Activated CD4-positive, alpha-beta T cell treated with anti-CD3 and anti-CD28 coated beads for 36 hours (primary cell): ENCODE measurements at regions not wholly inside any gene's neighbourhood (a gene's known extent, or its start where the extent isn't known, plus 50 kb on each side); places are given as distances from the start of the nearest gene placed in this dataset.

ENCODE experiments used
- ATAC-seq: fragments of 200-7000 bp; cut with Tn5 transposase; one replicate; pipeline ENCODE4 v1.10.0; 2021; ENCODE audit warnings: mild to moderate bottlenecking, moderate library complexity
- CTCF ChIA-PET: fragments of 350-600 bp; sonication (Branson Sonifier 250); formaldehyde crosslinking; loops from one replicate; lab custom pipeline; 2021; ENCODE audit warnings: antibody characterized with exemption; lab: Charles Lee
- POLR2A ChIA-PET: fragments of 350-600 bp; sonication (Branson Sonifier 250); formaldehyde crosslinking; loops from one replicate; lab custom pipeline; 2021; ENCODE audit warnings: antibody characterized with exemption, inconsistent platforms; lab: Charles Lee
- DNase-seq: peaks from one replicate; pipeline ENCODE4 v3.0.0-alpha.2; 2020
- H3K27ac Mint-ChIP-seq: one replicate; pipeline ENCODE4 v1.8.0; 2021; ENCODE audit warnings: mixed read lengths
- H3K27me3 Mint-ChIP-seq: one replicate; pipeline ENCODE4 v1.8.0; 2021; ENCODE audit warnings: mixed read lengths
- H3K36me3 Mint-ChIP-seq: one replicate; pipeline ENCODE4 v1.8.0; 2021; ENCODE audit warnings: low read depth, mixed read lengths
- H3K4me1 Mint-ChIP-seq: one replicate; pipeline ENCODE4 v1.8.0; 2021; ENCODE audit warnings: mixed read lengths
- H3K4me3 Mint-ChIP-seq: one replicate; pipeline ENCODE4 v1.8.0; 2021; ENCODE audit warnings: mild to moderate bottlenecking, moderate library complexity, mixed read lengths
- H3K9me3 Mint-ChIP-seq: one replicate; pipeline ENCODE4 v1.8.0; 2021; ENCODE audit warnings: low read depth, mixed read lengths
- intact Hi-C, 2 experiments: fragments of 100-400 bp; cut with DNase I in 1 of 2; cut with micrococcal nuclease in 1 of 2; formaldehyde crosslinking; loops; one replicate each; pipeline versions ENCODE4 v1.14.2 to v1.15.1; 2022 to 2024; cut with DNase I, micrococcal nuclease

- ChIA-PET POLR2A (no interaction called here), CTCF (interaction anchor here (0.8 kb wide), 1 partner anchor 13 kb away, joined by 3 read pairs; no protein-coding TSS in a partner anchor)
- no peaks in the 10 kb centered on the region for H3K36me3 Mint-ChIP-seq
- no peak overlapping the region for H3K27ac Mint-ChIP-seq
- no peaks in the 10 kb centered on the region for H3K27me3 Mint-ChIP-seq
- peaks cover 7% of the 10 kb centered on the region for H3K9me3 Mint-ChIP-seq
- H3K4me3 Mint-ChIP-seq, result no peak overlapping the region
- DNase-seq (no peak), ATAC-seq (no peak)
- H3K4me1 Mint-ChIP-seq, result no peaks in the 10 kb centered on the region
- intact Hi-C loops, result no loop called here
Observed at GRCh38 chr18:27278131-27278530, 93.0 kb upstream of the CHST9 start.

GRCh38 chr18:27277554-27277953, 92.4 kb upstream of the CHST9 start:
- no peak overlapping the region for H3K27ac Mint-ChIP-seq

GRCh38 chr18:27276886-27277285, 91.8 kb upstream of the CHST9 start:
- Mint-ChIP-seq H3K4me3 (no peak overlapping the region), H3K36me3 (no peaks in the 10 kb centered on the region), H3K27me3 (no peaks in the 10 kb centered on the region), H3K27ac (no peak overlapping the region), H3K4me1 (no peaks in the 10 kb centered on the region), H3K9me3 (peaks cover 7% of the 10 kb centered on the region)
- CTCF ChIA-PET, result no interaction called here
- intact Hi-C loops, result no loop called here
- ATAC-seq (no peak), DNase-seq (no peak)
- POLR2A ChIA-PET, result no interaction called here

More at GRCh38 chr18:27277554-27277953, 92.4 kb upstream of the CHST9 start:
- Mint-ChIP-seq H3K9me3 (peaks cover 7% of the 10 kb centered on the region), H3K27me3 (no peaks in the 10 kb centered on the region), H3K4me1 (no peaks in the 10 kb centered on the region), H3K36me3 (no peaks in the 10 kb centered on the region), H3K4me3 (no peak overlapping the region)
- CTCF ChIA-PET, result no interaction called here
- intact Hi-C loops, result no loop called here
- POLR2A ChIA-PET, result no interaction called here
- DNase-seq (no peak), ATAC-seq (no peak)

- POLR2A ChIA-PET, result no interaction called here
- H3K4me1 Mint-ChIP-seq, result no peaks in the 10 kb centered on the region
- no peak overlapping the region for H3K27ac Mint-ChIP-seq
- H3K9me3 Mint-ChIP-seq, result peaks cover 8% of the 10 kb centered on the region
- CTCF ChIA-PET, result no interaction called here
- H3K4me3 Mint-ChIP-seq, result no peak overlapping the region
- DNase-seq (no peak), ATAC-seq (no peak)
- H3K36me3 Mint-ChIP-seq, result no peaks in the 10 kb centered on the region
- intact Hi-C loops, result no loop called here
- H3K27me3 Mint-ChIP-seq, result no peaks in the 10 kb centered on the region
Observed at GRCh38 chr18:27276479-27276878, 91.4 kb upstream of the CHST9 start.

- ChIA-PET CTCF (no interaction called here), POLR2A (no interaction called here)
- Mint-ChIP-seq H3K27me3 (no peaks in the 10 kb centered on the region), H3K4me3 (no peak overlapping the region), H3K9me3 (peaks cover 12% of the 10 kb centered on the region), H3K36me3 (no peaks in the 10 kb centered on the region), H3K27ac (no peak overlapping the region), H3K4me1 (no peaks in the 10 kb centered on the region)
- DNase-seq (no peak), ATAC-seq (no peak)
- intact Hi-C loops, result no loop called here
Observed at GRCh38 chr18:27274901-27275300, 89.8 kb upstream of the CHST9 start.

- peaks cover 13% of the 10 kb centered on the region for H3K9me3 Mint-ChIP-seq
- ChIA-PET POLR2A (no interaction called here), CTCF (no interaction called here)
- no peak overlapping the region for H3K4me3 Mint-ChIP-seq
- intact Hi-C loops, result no loop called here
- H3K36me3 Mint-ChIP-seq, result no peaks in the 10 kb centered on the region
- DNase-seq (no peak), ATAC-seq (no peak)
- no peaks in the 10 kb centered on the region for H3K27me3 Mint-ChIP-seq
- H3K27ac Mint-ChIP-seq, result no peak overlapping the region
- H3K4me1 Mint-ChIP-seq, result no peaks in the 10 kb centered on the region
Observed at GRCh38 chr18:27270508-27270907, 85.4 kb upstream of the CHST9 start.

- no peak for ATAC-seq
- H3K27me3 Mint-ChIP-seq, result no peaks in the 10 kb centered on the region
- H3K27ac Mint-ChIP-seq, result no peak overlapping the region
- intact Hi-C loops, result no loop called here
- H3K9me3 Mint-ChIP-seq, result peaks cover 5% of the 10 kb centered on the region
- H3K4me3 Mint-ChIP-seq, result no peak overlapping the region
- CTCF ChIA-PET, result no interaction called here
- POLR2A ChIA-PET, result no interaction called here
- no peak for DNase-seq
- H3K4me1 Mint-ChIP-seq, result no peaks in the 10 kb centered on the region
- no peaks in the 10 kb centered on the region for H3K36me3 Mint-ChIP-seq
Observed at GRCh38 chr18:27263369-27263768, 78.3 kb upstream of the CHST9 start.

- POLR2A ChIA-PET, result no interaction called here
Observed at GRCh38 chr18:27261769-27262549, 76.9 kb upstream of the CHST9 start.

GRCh38 chr18:27253571-27253970, 68.5 kb upstream of the CHST9 start:
- ChIA-PET POLR2A (no interaction called here), CTCF (no interaction called here)
- no peak overlapping the region for H3K4me3 Mint-ChIP-seq

More at GRCh38 chr18:27261769-27262549, 76.9 kb upstream of the CHST9 start:
- no peaks in the 10 kb centered on the region for H3K36me3 Mint-ChIP-seq
- intact Hi-C loops, result no loop called here
- no peaks in the 10 kb centered on the region for H3K4me1 Mint-ChIP-seq
- no peaks in the 10 kb centered on the region for H3K27me3 Mint-ChIP-seq
- no peak overlapping the region for H3K4me3 Mint-ChIP-seq
- no peak for ATAC-seq
- DNase-seq, result no peak
- peaks cover 3% of the 10 kb centered on the region for H3K9me3 Mint-ChIP-seq
- H3K27ac Mint-ChIP-seq, result no peak overlapping the region
- CTCF ChIA-PET, result no interaction called here

GRCh38 chr18:27250471-27250870, 65.4 kb upstream of the CHST9 start:
- Mint-ChIP-seq H3K4me1 (no peaks in the 10 kb centered on the region), H3K9me3 (peaks cover 13% of the 10 kb centered on the region), H3K36me3 (no peaks in the 10 kb centered on the region), H3K27me3 (no peaks in the 10 kb centered on the region), H3K27ac (no peak overlapping the region), H3K4me3 (no peak overlapping the region)
- DNase-seq, result no peak
- CTCF ChIA-PET, result no interaction called here
- no peak for ATAC-seq
- intact Hi-C loops, result no loop called here
- POLR2A ChIA-PET, result no interaction called here

More at GRCh38 chr18:27253571-27253970, 68.5 kb upstream of the CHST9 start:
- intact Hi-C loops, result no loop called here
- H3K27me3 Mint-ChIP-seq, result no peaks in the 10 kb centered on the region
- H3K36me3 Mint-ChIP-seq, result no peaks in the 10 kb centered on the region
- DNase-seq (no peak), ATAC-seq (no peak)
- no peaks in the 10 kb centered on the region for H3K4me1 Mint-ChIP-seq
- no peak overlapping the region for H3K27ac Mint-ChIP-seq
- H3K9me3 Mint-ChIP-seq, result peaks cover 3% of the 10 kb centered on the region

- POLR2A ChIA-PET, result no interaction called here
- no peaks in the 10 kb centered on the region for H3K36me3 Mint-ChIP-seq
- H3K27ac Mint-ChIP-seq, result no peak overlapping the region
- peaks cover 13% of the 10 kb centered on the region for H3K9me3 Mint-ChIP-seq
- ATAC-seq, result no peak
- no peak for DNase-seq
- no peaks in the 10 kb centered on the region for H3K4me1 Mint-ChIP-seq
- H3K27me3 Mint-ChIP-seq, result no peaks in the 10 kb centered on the region
- H3K4me3 Mint-ChIP-seq, result no peak overlapping the region
- intact Hi-C loops, result no loop called here
- CTCF ChIA-PET, result no interaction called here
Observed at GRCh38 chr18:27249933-27250332, 64.8 kb upstream of the CHST9 start.

- Mint-ChIP-seq H3K4me3 (no peak overlapping the region), H3K4me1 (no peaks in the 10 kb centered on the region), H3K9me3 (peaks cover 14% of the 10 kb centered on the region), H3K27me3 (no peaks in the 10 kb centered on the region), H3K36me3 (no peaks in the 10 kb centered on the region), H3K27ac (no peak overlapping the region)
- CTCF ChIA-PET, result no interaction called here
- ATAC-seq, result no peak
- intact Hi-C loops, result no loop called here
- POLR2A ChIA-PET, result no interaction called here
- no peak for DNase-seq
Observed at GRCh38 chr18:27244259-27244658, 59.2 kb upstream of the CHST9 start.
